ENCODE measurements at regions not wholly inside any gene's neighbourhood (a gene's known extent, or its start where the extent isn't known, plus 50 kb on each side); places are given as distances from the start of the nearest gene placed in this dataset.

- no peak for DNase-seq
Observed at GRCh38 chr12:58541300-58541690, 379.0 kb downstream of the LRIG3 start.

- DNase-seq: no peak
Observed at GRCh38 chr12:58544281-58544680, 376.0 kb downstream of the LRIG3 start.

- no peak for DNase-seq
Observed at GRCh38 chr12:58547217-58547616, 373.1 kb downstream of the LRIG3 start.

GRCh38 chr12:58548801-58549200, 371.5 kb downstream of the LRIG3 start:
- no peak for DNase-seq

GRCh38 chr12:58554522-58555157, 365.7 kb downstream of the LRIG3 start:
- no peak for DNase-seq

- DNase-seq: no peak
Observed at GRCh38 chr12:58557171-58557570, 363.1 kb downstream of the LRIG3 start.

- no peak for DNase-seq
Observed at GRCh38 chr12:58557661-58558060, 362.6 kb downstream of the LRIG3 start.

- no peak for DNase-seq
Observed at GRCh38 chr12:58563621-58564020, 356.7 kb downstream of the LRIG3 start.

GRCh38 chr12:58564721-58565120, 355.6 kb downstream of the LRIG3 start:
- DNase-seq: no peak

- no peak for DNase-seq
Observed at GRCh38 chr12:58566599-58566998, 353.7 kb downstream of the LRIG3 start.

- DNase-seq: no peak
Observed at GRCh38 chr12:58567189-58567588, 353.1 kb downstream of the LRIG3 start.

GRCh38 chr12:58570411-58570810, 349.9 kb downstream of the LRIG3 start:
- DNase-seq: no peak

- no peak for DNase-seq
Observed at GRCh38 chr12:58575256-58575655, 345.0 kb downstream of the LRIG3 start.

- no peak for DNase-seq
Observed at GRCh38 chr12:58576081-58576480, 344.2 kb downstream of the LRIG3 start.

- DNase-seq: no peak
Observed at GRCh38 chr12:58576916-58577315, 343.4 kb downstream of the LRIG3 start.

GRCh38 chr12:58580095-58580494, 340.2 kb downstream of the LRIG3 start:
- no peak for DNase-seq

- no peak for DNase-seq
Observed at GRCh38 chr12:58583529-58583928, 336.8 kb downstream of the LRIG3 start.

- DNase-seq: no peak
Observed at GRCh38 chr12:58583940-58584339, 336.4 kb downstream of the LRIG3 start.

- no peak for DNase-seq
Observed at GRCh38 chr12:58584880-58585279, 335.4 kb downstream of the LRIG3 start.

- DNase-seq: no peak
Observed at GRCh38 chr12:58586762-58587161, 333.5 kb downstream of the LRIG3 start.

GRCh38 chr12:58588770-58589169, 331.5 kb downstream of the LRIG3 start:
- no peak for DNase-seq

GRCh38 chr12:58592475-58593207, 327.7 kb downstream of the LRIG3 start:
- no peak for DNase-seq

- no peak for DNase-seq
Observed at GRCh38 chr12:58593557-58594304, 326.6 kb downstream of the LRIG3 start.

GRCh38 chr12:58596381-58596780, 323.9 kb downstream of the LRIG3 start:
- no peak for DNase-seq

All from NCI-H446 (cell line).